ENCODE measurements at regions not wholly inside any gene's neighbourhood (a gene's known extent, or its start where the extent isn't known, plus 50 kb on each side); places are given as distances from the start of the nearest gene placed in this dataset.

GRCh38 chr3:34567266-34567665 is 768.8 kb downstream of the PDCD6IP start:
- ATAC-seq (ENCODE audit: low read depth) (no peak), DNase-seq (no peak)
- Mint-ChIP-seq H3K4me1 (no peaks in the 10 kb centered on the region), H3K4me3 (no peak overlapping the region), H3K9me3 (peaks cover 1% of the 10 kb centered on the region), H3K27ac (no peak overlapping the region), H3K27me3 (no peaks in the 10 kb centered on the region), H3K36me3 (no peaks in the 10 kb centered on the region)
- POLR2A ChIA-PET: no interaction called here

DNA sequence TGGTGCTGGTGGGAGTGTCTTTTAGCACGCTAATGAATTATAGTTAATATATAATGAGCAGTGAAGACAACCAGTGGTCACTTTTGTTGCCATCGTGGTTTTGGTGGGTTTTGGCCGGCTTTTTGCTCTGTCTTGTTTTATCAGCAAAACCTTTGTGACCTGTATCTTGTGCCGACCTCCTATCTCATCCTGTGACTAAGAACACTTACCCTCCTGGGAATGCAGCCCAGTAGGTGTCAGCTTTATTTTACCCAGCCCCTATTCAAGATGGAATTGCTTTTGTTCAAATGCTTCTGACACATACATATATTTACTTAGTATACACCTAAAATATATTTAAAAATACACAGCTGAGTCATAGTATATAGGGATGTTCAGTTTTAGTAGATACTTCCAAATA is 770.3 kb downstream of the PDCD6IP start:
- no peak for DNase-seq
- Mint-ChIP-seq H3K9me3 (peaks cover 1% of the 10 kb centered on the region), H3K27ac (no peak overlapping the region), H3K4me1 (no peaks in the 10 kb centered on the region), H3K4me3 (no peak overlapping the region), H3K36me3 (no peaks in the 10 kb centered on the region), H3K27me3 (no peaks in the 10 kb centered on the region)
- POLR2A ChIA-PET: no interaction called here
- ATAC-seq (ENCODE audit: low read depth): no peak

DNA sequence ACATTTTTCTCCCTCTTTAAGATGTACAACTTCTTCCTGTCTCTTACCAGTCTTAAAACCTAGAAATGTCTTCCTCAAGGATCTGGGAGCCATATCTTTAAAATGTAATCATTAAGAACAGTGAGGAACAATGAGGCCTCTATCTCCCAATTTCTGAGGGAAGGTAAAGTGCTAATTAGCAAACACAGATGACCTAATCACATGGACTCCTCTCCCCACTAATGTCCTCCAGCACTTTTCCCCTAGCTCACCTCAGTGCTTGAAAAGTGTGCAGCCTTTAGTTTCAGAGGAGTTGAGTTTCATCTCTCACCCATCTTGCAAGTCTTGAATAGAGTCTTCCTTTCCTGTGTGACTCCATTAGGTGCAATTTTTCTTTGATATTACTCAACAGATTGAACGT is 771.0 kb downstream of the PDCD6IP start:
- H3K9me3 Mint-ChIP-seq: no peaks in the 10 kb centered on the region
- POLR2A ChIA-PET: no interaction called here
- DNase-seq: no peak
- no peaks in the 10 kb centered on the region for H3K36me3 Mint-ChIP-seq
- no peak for ATAC-seq (ENCODE audit: low read depth)
- no peak overlapping the region for H3K27ac Mint-ChIP-seq
- H3K4me3 Mint-ChIP-seq: no peak overlapping the region
- H3K4me1 Mint-ChIP-seq: no peaks in the 10 kb centered on the region
- H3K27me3 Mint-ChIP-seq: no peaks in the 10 kb centered on the region

GRCh38 chr3:34570916-34571705 is 772.7 kb downstream of the PDCD6IP start:
- no peaks in the 10 kb centered on the region for H3K36me3 Mint-ChIP-seq
- H3K4me3 Mint-ChIP-seq: no peak overlapping the region
- H3K4me1 Mint-ChIP-seq: no peaks in the 10 kb centered on the region
- H3K27ac Mint-ChIP-seq: no peak overlapping the region
- POLR2A ChIA-PET: no interaction called here
- ATAC-seq (ENCODE audit: low read depth) (no peak), DNase-seq (no peak)
- no peaks in the 10 kb centered on the region for H3K27me3 Mint-ChIP-seq
- no peaks in the 10 kb centered on the region for H3K9me3 Mint-ChIP-seq

DNA sequence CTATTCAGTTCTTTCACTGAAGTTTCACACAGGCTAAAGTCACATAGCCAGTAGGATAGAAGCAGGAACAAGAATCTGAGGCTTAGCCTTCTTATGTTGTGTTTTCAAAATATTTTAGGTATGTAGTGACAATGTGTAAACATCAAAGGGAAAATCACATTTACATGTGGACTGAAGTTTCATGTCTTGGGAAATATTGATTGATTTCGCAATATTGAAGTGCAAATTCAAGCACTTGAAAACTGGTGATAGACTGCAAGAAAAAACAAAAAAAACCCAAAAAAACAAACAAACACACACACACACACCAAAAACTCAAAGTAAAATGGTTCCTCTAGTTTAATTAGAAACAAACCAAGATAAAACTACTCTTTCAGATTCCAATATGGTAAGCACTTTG is 773.3 kb downstream of the PDCD6IP start:
- no peaks in the 10 kb centered on the region for H3K36me3 Mint-ChIP-seq
- DNase-seq: no peak
- H3K27me3 Mint-ChIP-seq: no peaks in the 10 kb centered on the region
- POLR2A ChIA-PET: no interaction called here
- H3K4me1 Mint-ChIP-seq: no peaks in the 10 kb centered on the region
- no peak for ATAC-seq (ENCODE audit: low read depth)
- H3K27ac Mint-ChIP-seq: no peak overlapping the region
- H3K9me3 Mint-ChIP-seq: no peaks in the 10 kb centered on the region
- no peak overlapping the region for H3K4me3 Mint-ChIP-seq

DNA sequence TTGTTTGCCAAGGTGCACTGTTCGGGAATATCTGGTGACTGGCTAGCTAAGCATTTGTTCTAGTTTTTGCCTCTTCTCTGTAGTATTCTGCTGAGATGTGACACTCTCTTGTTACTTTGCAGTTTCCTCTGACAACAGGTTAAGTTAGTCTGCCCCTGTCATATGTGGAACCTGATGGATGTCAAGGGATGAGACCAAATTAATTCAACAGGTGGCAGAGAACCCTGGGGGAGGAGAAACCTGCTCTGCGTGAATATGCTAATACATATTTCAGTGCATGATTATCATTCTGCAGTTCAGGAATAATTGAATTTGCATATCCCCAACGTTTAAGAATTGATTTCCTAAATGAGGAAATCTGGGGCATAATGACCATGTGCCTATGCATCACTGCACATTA is 777.3 kb downstream of the PDCD6IP start:
- POLR2A ChIA-PET: no interaction called here
- no peak overlapping the region for H3K27ac Mint-ChIP-seq
- no peaks in the 10 kb centered on the region for H3K9me3 Mint-ChIP-seq

GRCh38 chr3:34582055-34582454 is 783.6 kb downstream of the PDCD6IP start:
- Mint-ChIP-seq H3K27me3 (peaks cover 3% of the 10 kb centered on the region), H3K4me1 (no peaks in the 10 kb centered on the region), H3K27ac (no peak overlapping the region), H3K4me3 (no peak overlapping the region), H3K36me3 (no peaks in the 10 kb centered on the region), H3K9me3 (no peaks in the 10 kb centered on the region)
- POLR2A ChIA-PET: no interaction called here
- DNase-seq (no peak), ATAC-seq (ENCODE audit: low read depth) (no peak)

More for the DNA sequence above, 777.3 kb downstream of the PDCD6IP start:
- DNase-seq (no peak), ATAC-seq (ENCODE audit: low read depth) (no peak)
- Mint-ChIP-seq H3K36me3 (no peaks in the 10 kb centered on the region), H3K4me3 (no peak overlapping the region), H3K27me3 (peaks cover 3% of the 10 kb centered on the region), H3K4me1 (no peaks in the 10 kb centered on the region)

- Mint-ChIP-seq H3K27me3 (no peaks in the 10 kb centered on the region), H3K4me1 (no peaks in the 10 kb centered on the region), H3K4me3 (no peak overlapping the region), H3K27ac (no peak overlapping the region), H3K36me3 (no peaks in the 10 kb centered on the region), H3K9me3 (no peaks in the 10 kb centered on the region)
- ATAC-seq (ENCODE audit: low read depth): no peak
- no peak for DNase-seq
- POLR2A ChIA-PET: no interaction called here
Measured at GRCh38 chr3:34583451-34583850, 785.0 kb downstream of the PDCD6IP start.

DNA sequence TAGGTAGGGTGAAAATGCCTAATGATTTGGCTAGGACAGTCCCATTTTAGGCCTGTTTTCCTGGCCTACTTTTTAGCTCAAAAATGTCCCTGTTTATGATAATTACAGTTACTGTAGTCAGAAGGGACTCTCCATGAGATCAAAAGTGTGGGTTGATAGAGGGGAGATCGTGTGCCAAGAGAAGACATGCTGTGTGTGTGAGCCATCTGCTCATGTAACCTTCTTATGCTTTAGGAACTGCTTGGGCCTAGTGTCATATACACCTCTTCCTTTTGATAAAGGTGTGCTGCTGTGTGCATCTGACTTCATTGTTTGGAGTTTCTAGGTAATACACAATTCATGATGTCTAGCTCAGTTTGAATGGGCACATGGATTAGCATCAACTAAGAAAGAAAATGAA is 786.5 kb downstream of the PDCD6IP start:
- no peaks in the 10 kb centered on the region for H3K27me3 Mint-ChIP-seq
- H3K9me3 Mint-ChIP-seq: no peaks in the 10 kb centered on the region
- H3K4me3 Mint-ChIP-seq: no peak overlapping the region
- H3K27ac Mint-ChIP-seq: no peak overlapping the region
- no peaks in the 10 kb centered on the region for H3K4me1 Mint-ChIP-seq
- DNase-seq (no peak), ATAC-seq (ENCODE audit: low read depth) (no peak)
- no peaks in the 10 kb centered on the region for H3K36me3 Mint-ChIP-seq
- POLR2A ChIA-PET: no interaction called here

GRCh38 chr3:34599595-34599994 is 801.2 kb downstream of the PDCD6IP start:
- Mint-ChIP-seq H3K36me3 (no peaks in the 10 kb centered on the region), H3K27me3 (no peaks in the 10 kb centered on the region), H3K9me3 (peaks cover 1% of the 10 kb centered on the region), H3K4me3 (no peak overlapping the region), H3K27ac (no peak overlapping the region), H3K4me1 (no peaks in the 10 kb centered on the region)
- POLR2A ChIA-PET: no interaction called here
- no peak for ATAC-seq (ENCODE audit: low read depth)
- DNase-seq: no peak

GRCh38 chr3:34619990-34620389 is 821.6 kb downstream of the PDCD6IP start:
- Mint-ChIP-seq H3K36me3 (no peaks in the 10 kb centered on the region), H3K9me3 (peaks cover 3% of the 10 kb centered on the region), H3K4me1 (no peaks in the 10 kb centered on the region), H3K27ac (no peak overlapping the region), H3K4me3 (no peak overlapping the region), H3K27me3 (no peaks in the 10 kb centered on the region)
- POLR2A ChIA-PET: no interaction called here
- ATAC-seq (ENCODE audit: low read depth): no peak
- DNase-seq: no peak

- Mint-ChIP-seq H3K27ac (no peak overlapping the region), H3K4me1 (no peaks in the 10 kb centered on the region), H3K9me3 (peaks cover 1% of the 10 kb centered on the region), H3K36me3 (no peaks in the 10 kb centered on the region), H3K27me3 (no peaks in the 10 kb centered on the region), H3K4me3 (no peak overlapping the region)
- POLR2A ChIA-PET: no interaction called here
- ATAC-seq (ENCODE audit: low read depth) (no peak), DNase-seq (no peak)
Measured at GRCh38 chr3:34626699-34627098, 828.3 kb downstream of the PDCD6IP start.

DNA sequence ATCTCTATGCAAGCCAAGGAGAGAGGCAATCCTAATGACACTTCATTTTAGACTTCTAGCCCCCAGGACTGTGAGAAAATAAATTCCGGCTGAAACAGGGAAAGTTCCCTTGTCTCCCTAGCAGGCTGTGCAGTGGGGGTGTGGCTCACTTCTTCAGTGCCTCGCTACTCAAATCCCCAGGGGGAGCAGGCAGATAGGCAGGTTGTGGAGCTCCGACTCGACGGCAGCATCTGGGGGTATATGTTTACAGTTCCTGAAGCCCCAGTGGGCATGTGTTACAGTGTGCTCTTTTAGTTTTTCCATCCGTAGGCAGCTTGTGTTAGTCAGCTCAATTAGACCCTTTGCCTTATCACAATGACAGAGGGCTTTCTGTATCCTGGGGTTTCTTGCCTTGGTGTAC is 836.5 kb downstream of the PDCD6IP start:
- POLR2A ChIA-PET: no interaction called here

GRCh38 chr3:34635352-34635850 is 837.0 kb downstream of the PDCD6IP start:
- H3K27me3 Mint-ChIP-seq: peaks cover 2% of the 10 kb centered on the region
- no peak for ATAC-seq (ENCODE audit: low read depth)
- H3K4me3 Mint-ChIP-seq: no peak overlapping the region
- no peak for DNase-seq
- POLR2A ChIA-PET: no interaction called here
- no peaks in the 10 kb centered on the region for H3K4me1 Mint-ChIP-seq
- no peak overlapping the region for H3K27ac Mint-ChIP-seq
- no peaks in the 10 kb centered on the region for H3K9me3 Mint-ChIP-seq
- H3K36me3 Mint-ChIP-seq: no peaks in the 10 kb centered on the region

More for the DNA sequence above, 836.5 kb downstream of the PDCD6IP start:
- Mint-ChIP-seq H3K27ac (no peak overlapping the region), H3K4me3 (no peak overlapping the region), H3K36me3 (no peaks in the 10 kb centered on the region), H3K9me3 (no peaks in the 10 kb centered on the region), H3K27me3 (peaks cover 2% of the 10 kb centered on the region), H3K4me1 (no peaks in the 10 kb centered on the region)
- no peak for ATAC-seq (ENCODE audit: low read depth)
- no peak for DNase-seq
